HG03521 (cell line): ENCODE measurements at regions not wholly inside any gene's neighbourhood (a gene's known extent, or its start where the extent isn't known, plus 50 kb on each side); places are given as distances from the start of the nearest gene placed in this dataset.
"Not testable (repeated sequence)": the region's sequence is repeated elsewhere in the genome, so short reads cannot be mapped to it uniquely, and the experiment has no call there.

Source experiments
- ATAC-seq: cut with Tn5 transposase; IDR thresholded peaks from one replicate; pipeline ENCODE4 v1.9.1; 2021; ENCODE audit warnings: mild to moderate bottlenecking, moderate library complexity; ENCODE audit not compliant: unreplicated experiment

DNA sequence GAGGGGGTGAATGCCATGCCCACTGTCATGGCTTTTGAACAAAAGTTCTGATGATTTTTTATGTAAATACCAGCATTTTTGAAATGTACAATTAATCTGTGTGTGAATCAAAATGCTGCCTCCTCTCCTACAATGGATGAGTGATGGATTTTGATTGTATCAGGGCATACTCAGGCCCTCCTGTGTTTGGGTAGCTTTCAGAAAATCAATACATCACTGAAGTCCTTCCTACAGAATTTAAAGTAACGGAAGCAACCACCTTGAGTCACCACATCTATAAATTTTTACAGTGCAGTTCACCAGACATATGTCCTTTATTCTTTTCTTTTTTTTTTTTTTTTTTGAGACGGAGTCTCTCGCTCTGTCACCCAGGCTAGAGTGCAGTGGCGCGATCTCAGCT is 867.3 kb downstream of the EPHA4 start:
- no peak for ATAC-seq

GRCh38 chr2:220705678-220706077 is 866.4 kb downstream of the EPHA4 start:
- no peak for ATAC-seq

GRCh38 chr2:220707261-220707660 is 864.8 kb downstream of the EPHA4 start:
- ATAC-seq, result no peak

- ATAC-seq, result no peak
Observed at GRCh38 chr2:220708366-220708765, 863.7 kb downstream of the EPHA4 start.

GRCh38 chr2:220717283-220717682 is 854.8 kb downstream of the EPHA4 start:
- ATAC-seq, result no peak

DNA sequence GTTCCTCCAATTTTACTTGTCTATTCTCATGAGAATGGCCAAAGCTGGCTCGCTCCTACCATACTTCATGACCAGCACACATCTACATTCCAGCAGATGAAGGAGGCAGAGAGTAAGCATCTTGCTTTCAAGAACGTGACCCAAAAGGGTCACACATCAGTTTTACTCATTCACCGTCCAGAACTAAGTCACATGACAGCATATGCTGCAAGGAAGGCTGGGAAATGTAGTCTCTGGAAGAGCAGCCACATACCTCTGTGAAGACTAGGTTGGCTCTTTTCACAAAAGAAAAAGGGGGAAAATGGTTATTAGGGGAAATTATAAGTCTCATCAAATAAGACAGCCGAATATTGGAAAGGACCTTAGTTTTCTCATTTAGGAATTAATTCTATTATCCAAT is 835.3 kb downstream of the EPHA4 start:
- ATAC-seq, result no peak

GRCh38 chr2:220743203-220743602 is 828.9 kb downstream of the EPHA4 start:
- no peak for ATAC-seq

GRCh38 chr2:220744861-220745260 is 827.2 kb downstream of the EPHA4 start:
- no peak for ATAC-seq

- no peak for ATAC-seq
Observed at GRCh38 chr2:220745682-220746081, 826.4 kb downstream of the EPHA4 start.

DNA sequence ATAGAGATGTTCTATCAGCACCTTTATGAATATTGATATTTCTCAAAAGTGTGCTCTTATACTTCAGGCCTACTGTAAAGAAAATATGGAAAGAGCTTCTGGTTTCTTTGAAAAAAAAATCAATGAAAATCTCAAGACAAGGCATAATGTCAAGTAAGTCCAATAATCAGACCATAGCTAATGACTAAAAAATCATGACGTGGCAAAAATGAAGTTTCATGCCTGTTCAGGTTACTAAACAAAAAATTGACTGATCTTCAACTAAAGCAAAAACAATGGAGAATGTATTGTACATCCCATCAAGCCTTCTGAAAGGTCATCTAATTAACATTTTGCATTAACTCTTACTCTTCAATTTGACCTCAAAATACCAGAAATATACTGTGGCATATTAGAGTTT is 824.4 kb downstream of the EPHA4 start:
- no peak for ATAC-seq

GRCh38 chr2:220748875-220749479 is 823.1 kb downstream of the EPHA4 start:
- ATAC-seq, result no peak

- no peak for ATAC-seq
Observed at GRCh38 chr2:220753486-220753885, 818.6 kb downstream of the EPHA4 start.

- no peak for ATAC-seq
Observed at GRCh38 chr2:220756653-220757052, 815.5 kb downstream of the EPHA4 start.

DNA sequence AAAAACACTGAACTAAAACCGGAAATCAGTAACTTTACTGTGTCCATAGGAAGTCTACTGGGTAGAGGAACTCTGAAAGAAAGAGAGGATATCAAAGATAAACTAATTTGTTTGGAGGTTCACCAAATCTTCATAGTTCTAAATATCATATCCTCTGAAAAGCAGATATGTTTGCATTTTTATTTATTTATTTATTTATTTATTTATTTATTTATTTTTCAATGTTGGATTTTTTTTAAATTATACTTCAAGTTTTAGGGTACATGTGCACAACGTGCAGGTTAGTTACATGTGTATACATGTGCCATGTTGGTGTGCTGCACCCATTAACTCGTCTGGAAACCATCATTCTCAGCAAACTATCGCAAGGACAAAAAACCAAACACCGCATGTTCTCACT is 813.7 kb downstream of the EPHA4 start:
- ATAC-seq, result not testable (repeated sequence)

- ATAC-seq, result no peak
Observed at GRCh38 chr2:220764171-220764570, 807.9 kb downstream of the EPHA4 start.

GRCh38 chr2:220767591-220768255 is 804.4 kb downstream of the EPHA4 start:
- no peak for ATAC-seq

GRCh38 chr2:220775856-220776488 is 796.1 kb downstream of the EPHA4 start:
- no peak for ATAC-seq

GRCh38 chr2:220779076-220779475 is 793.0 kb downstream of the EPHA4 start:
- not testable (repeated sequence) for ATAC-seq

DNA sequence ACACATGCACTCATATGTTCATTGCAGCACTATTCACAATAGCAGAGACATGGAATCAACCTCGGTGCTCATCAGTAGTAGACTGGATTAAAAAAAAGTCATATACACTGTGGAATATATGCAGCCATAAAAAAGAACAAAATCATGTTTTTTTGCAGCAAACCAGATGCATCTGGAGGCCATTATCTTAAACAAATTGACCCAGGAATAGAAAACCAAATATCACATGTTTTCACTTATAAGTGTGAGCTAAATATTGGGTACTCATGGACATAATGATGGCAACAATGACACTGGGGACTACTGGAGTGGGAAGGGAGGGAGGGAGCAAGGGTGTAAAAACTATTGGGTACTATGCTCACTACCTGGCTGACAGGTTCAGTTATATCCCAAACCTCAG is 792.6 kb downstream of the EPHA4 start:
- no peak for ATAC-seq

DNA sequence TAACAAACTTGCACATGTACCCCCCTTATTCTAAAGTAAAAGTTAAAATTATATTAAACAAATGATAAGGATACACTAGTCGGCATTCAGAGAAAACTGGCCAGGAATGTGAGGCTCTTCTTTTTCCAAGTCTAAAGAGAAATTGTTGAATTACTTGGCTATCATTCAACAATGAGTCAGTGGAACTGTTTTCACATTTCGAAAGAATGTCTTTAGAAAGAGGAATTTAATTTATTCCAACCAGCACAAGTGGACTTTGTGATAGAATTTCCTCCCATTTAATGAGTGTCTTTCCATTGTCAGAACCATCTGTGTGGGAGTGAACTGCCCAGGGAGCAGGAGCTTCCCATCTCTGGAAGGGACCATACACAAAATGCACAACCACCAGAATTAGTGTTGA is 792.2 kb downstream of the EPHA4 start:
- ATAC-seq, result no peak

- ATAC-seq, result no peak
Observed at GRCh38 chr2:220781622-220782241, 790.4 kb downstream of the EPHA4 start.

GRCh38 chr2:220782609-220783113 is 789.4 kb downstream of the EPHA4 start:
- ATAC-seq, result no peak
